Bronchial epithelial cell (primary cell): ENCODE measurements at regions not wholly inside any gene's neighbourhood (a gene's known extent, or its start where the extent isn't known, plus 50 kb on each side); places are given as distances from the start of the nearest gene placed in this dataset.
A peak's percentile ranks its signal among the peaks of the same experiment; 100 is the strongest.

Experiments
- DNase-seq: peaks from one replicate; pipeline ENCODE4 v3.0.0-alpha.2; 2010; ENCODE audit warnings: low read depth
- FAIRE-seq: peaks from 2 replicates; lab custom pipeline; 2011; peaks lifted over from hg19 to GRCh38; lab: Jason Lieb, UNC
- H3K27me3 ChIP-seq: 2 replicates; pipeline ENCODE4 v1.5.1; 2011; ENCODE audit warnings: low read length; ENCODE audit not compliant: control insufficient read depth, insufficient read depth
- H3K36me3 ChIP-seq: 2 replicates; pipeline ENCODE4 v1.5.1; 2011; ENCODE audit warnings: low read length; ENCODE audit not compliant: control insufficient read depth, insufficient read depth
- H3K4me3 ChIP-seq: 2 replicates; pipeline ENCODE4 v1.5.1; 2011; ENCODE audit warnings: mild to moderate bottlenecking, low read depth, low read length, control low read depth
- CTCF ChIP-seq: IDR thresholded peaks from 2 replicates; pipeline ENCODE4 v1.5.1; 2011; ENCODE audit warnings: mild to moderate bottlenecking, moderate library complexity, low read length, control low read depth, inconsistent platforms; ENCODE audit not compliant: insufficient read depth, severe bottlenecking

DNA sequence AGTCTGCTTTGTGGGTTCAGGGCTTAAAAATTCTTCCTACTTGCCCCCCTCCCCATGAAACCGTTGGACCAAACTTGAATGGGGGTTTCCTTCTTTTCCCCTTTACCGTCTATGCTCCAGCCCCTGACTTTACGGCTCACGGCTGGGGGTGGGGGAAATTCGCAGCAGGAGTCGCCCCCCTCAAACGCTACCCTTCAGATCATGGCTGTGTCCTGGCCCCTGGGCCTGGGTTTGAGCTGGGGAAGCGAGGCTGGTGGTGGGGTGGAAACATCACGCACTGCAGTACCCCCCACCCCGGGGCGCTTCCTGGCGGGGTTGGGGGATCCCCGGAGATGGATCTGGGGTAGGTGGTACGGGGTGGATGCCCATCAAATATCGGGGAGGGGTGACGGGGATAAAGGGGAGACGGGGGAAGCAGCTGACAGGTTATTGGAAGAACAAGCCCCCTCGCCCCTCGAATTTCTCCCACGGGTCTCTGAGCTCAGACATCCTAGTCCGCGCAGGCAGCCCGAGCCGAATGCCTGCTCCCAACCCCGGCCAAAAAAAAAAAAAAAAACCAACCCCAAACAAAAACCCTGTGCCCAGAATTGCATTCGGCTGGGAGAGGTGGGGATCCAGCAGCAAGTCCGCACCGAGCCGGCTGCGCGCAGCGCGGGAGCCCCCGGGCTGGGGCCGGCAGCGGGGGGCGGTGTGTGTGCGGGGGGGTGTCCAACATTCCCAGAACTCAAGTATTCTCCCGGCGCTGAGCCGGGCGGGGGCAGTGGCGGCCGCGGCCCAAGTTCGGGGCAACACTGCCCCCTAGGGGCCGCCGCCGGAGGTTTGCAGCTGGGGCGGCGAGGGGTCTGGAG, 59.0 kb upstream of the ACOT11 start:
- DNase-seq (no peak), FAIRE-seq (no peak)
- H3K27me3 ChIP-seq = peaks cover 1% of the 10 kb centered on the region
- H3K36me3 ChIP-seq = no peaks in the 10 kb centered on the region
- peak; percentile 93 for TF ChIP-seq CTCF
- peak overlapping the region; percentile 55 for H3K4me3 ChIP-seq

DNA sequence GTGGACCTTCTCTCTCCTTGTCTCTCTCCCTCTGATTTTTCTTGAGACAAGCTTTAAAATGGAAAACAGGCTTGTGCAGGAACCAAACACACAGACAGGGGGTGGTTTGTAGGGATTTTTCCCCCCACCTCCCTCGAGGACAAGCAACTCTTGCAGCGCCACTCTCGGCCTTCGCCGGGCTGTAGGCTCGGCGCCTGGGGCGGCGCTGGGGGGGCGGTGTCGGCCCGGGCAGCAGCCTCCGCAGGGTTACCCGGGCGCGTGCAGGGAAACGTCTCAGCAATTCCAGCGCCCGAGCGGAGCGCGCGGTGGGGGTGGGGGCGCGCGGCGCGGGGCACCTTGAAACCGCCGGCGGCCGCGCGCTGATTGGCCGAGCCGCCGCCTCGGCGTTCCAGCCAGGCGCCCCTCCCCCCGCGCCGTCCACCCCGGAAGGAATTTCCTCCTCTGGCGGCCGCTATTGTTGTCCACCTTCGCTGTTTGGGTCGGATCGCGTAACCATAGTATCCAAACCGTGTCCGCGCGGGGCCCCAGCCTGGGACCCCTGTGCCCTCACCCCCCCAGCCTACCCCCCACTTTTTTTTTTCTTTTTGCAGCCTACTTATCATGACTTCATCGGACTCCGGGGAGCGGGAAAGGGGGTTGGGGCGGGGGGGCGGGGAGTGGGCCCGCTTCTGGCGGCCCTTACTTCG, 59.8 kb upstream of the ACOT11 start:
- peaks cover 1% of the 10 kb centered on the region for H3K27me3 ChIP-seq
- TF ChIP-seq CTCF = peak; percentile 4
- peak; percentile 60 for DNase-seq
- no peaks in the 10 kb centered on the region for H3K36me3 ChIP-seq
- H3K4me3 ChIP-seq = peak overlapping the region; percentile 55
- FAIRE-seq = no peak

GRCh38 chr1:54487571-54488050, 60.4 kb upstream of the ACOT11 start:
- DNase-seq (no peak), FAIRE-seq (no peak)
- Histone ChIP-seq H3K36me3 (no peaks in the 10 kb centered on the region), H3K4me3 (peak overlapping the region; percentile 27), H3K27me3 (peaks cover 1% of the 10 kb centered on the region)
- TF ChIP-seq CTCF = no peak

GRCh38 chr1:54486907-54487306, 61.1 kb upstream of the ACOT11 start:
- FAIRE-seq = no peak
- Histone ChIP-seq H3K4me3 (no peak overlapping the region), H3K27me3 (peaks cover 1% of the 10 kb centered on the region), H3K36me3 (no peaks in the 10 kb centered on the region)
- TF ChIP-seq CTCF = no peak
- DNase-seq = no peak

DNA sequence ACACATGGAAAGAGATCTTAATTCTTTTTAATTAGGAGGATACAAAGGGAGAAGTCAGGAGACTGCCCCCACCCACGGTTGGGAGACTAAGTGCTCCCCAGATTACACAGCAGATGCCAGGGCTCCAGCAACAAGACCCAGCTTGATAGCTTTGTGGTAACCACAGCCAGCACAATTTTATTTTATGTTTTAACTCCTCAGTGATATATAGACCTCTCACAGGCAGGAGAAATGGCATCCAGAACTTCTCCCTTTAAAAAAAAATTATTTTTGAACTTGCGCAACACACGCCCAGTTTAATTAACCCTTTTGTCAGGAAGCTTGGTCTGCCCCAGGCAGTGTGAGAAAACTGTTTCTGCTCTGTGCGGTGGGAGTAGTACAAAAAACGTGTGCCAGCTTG, 62.6 kb upstream of the ACOT11 start:
- Histone ChIP-seq H3K4me3 (no peak overlapping the region), H3K36me3 (no peaks in the 10 kb centered on the region), H3K27me3 (no peaks in the 10 kb centered on the region)
- DNase-seq (peak; percentile 68), FAIRE-seq (no peak)
- TF ChIP-seq CTCF = no peak
